Renal cortical epithelial cell (primary cell): ENCODE measurements at regions not wholly inside any gene's neighbourhood (a gene's known extent, or its start where the extent isn't known, plus 50 kb on each side); places are given as distances from the start of the nearest gene placed in this dataset.
"Not testable (repeated sequence)": the region's sequence is repeated elsewhere in the genome, so short reads cannot be mapped to it uniquely, and the experiment has no call there.

Source experiments
- DNase-seq: peaks from one replicate; pipeline ENCODE4 v3.0.0-alpha.2; 2011; ENCODE audit warnings: low read depth

- no peak for DNase-seq
Observed at GRCh38 chr5:156043351-156043750, 283.6 kb upstream of the SGCD start.

- no peak for DNase-seq
Observed at GRCh38 chr5:156051972-156052371, 275.0 kb upstream of the SGCD start.

- no peak for DNase-seq
Observed at GRCh38 chr5:156052656-156053055, 274.3 kb upstream of the SGCD start.

GRCh38 chr5:156053056-156053455 lies 273.9 kb upstream of the SGCD start:
- no peak for DNase-seq

GRCh38 chr5:156076912-156077311 lies 250.1 kb upstream of the SGCD start:
- DNase-seq = no peak

GRCh38 chr5:156087577-156088110 lies 239.3 kb upstream of the SGCD start:
- no peak for DNase-seq

- not testable (repeated sequence) for DNase-seq
Observed at GRCh38 chr5:156089955-156090940, 236.7 kb upstream of the SGCD start.

- DNase-seq = no peak
Observed at GRCh38 chr5:156093024-156093423, 233.9 kb upstream of the SGCD start.

GRCh38 chr5:156094001-156094400 lies 233.0 kb upstream of the SGCD start:
- DNase-seq = no peak

GRCh38 chr5:156095709-156096241 lies 231.2 kb upstream of the SGCD start:
- no peak for DNase-seq

GRCh38 chr5:156096259-156096658 lies 230.7 kb upstream of the SGCD start:
- DNase-seq = no peak

- no peak for DNase-seq
Observed at GRCh38 chr5:156103155-156103885, 223.6 kb upstream of the SGCD start.

GRCh38 chr5:156109317-156110023 lies 217.5 kb upstream of the SGCD start:
- no peak for DNase-seq

GRCh38 chr5:156119692-156120091 lies 207.3 kb upstream of the SGCD start:
- DNase-seq = no peak

GRCh38 chr5:156120777-156121176 lies 206.2 kb upstream of the SGCD start:
- DNase-seq = peak; percentile 17

GRCh38 chr5:156121234-156121633 lies 205.7 kb upstream of the SGCD start:
- no peak for DNase-seq

- DNase-seq = no peak
Observed at GRCh38 chr5:156121882-156122281, 205.1 kb upstream of the SGCD start.

- DNase-seq = no peak
Observed at GRCh38 chr5:156124708-156125107, 202.3 kb upstream of the SGCD start.

GRCh38 chr5:156125118-156125517 lies 201.8 kb upstream of the SGCD start:
- DNase-seq = no peak

GRCh38 chr5:156126716-156127115 lies 200.2 kb upstream of the SGCD start:
- DNase-seq = no peak

GRCh38 chr5:156128026-156128425 lies 198.9 kb upstream of the SGCD start:
- DNase-seq = no peak

GRCh38 chr5:156134216-156134615 lies 192.7 kb upstream of the SGCD start:
- no peak for DNase-seq
